Neuronal stem cell (in vitro differentiated cells): ENCODE measurements at regions not wholly inside any gene's neighbourhood (a gene's known extent, or its start where the extent isn't known, plus 50 kb on each side); places are given as distances from the start of the nearest gene placed in this dataset.

Experiments
- DNase-seq: peaks from one replicate; pipeline ENCODE4 v3.0.0-alpha.2; 2013; ENCODE audit warnings: low spot score
- H2AFZ ChIP-seq: one replicate; pipeline ENCODE4 v1.6.1; 2013; ENCODE audit warnings: mild to moderate bottlenecking, low read length, inconsistent platforms
- H2AK5ac ChIP-seq: 2 replicates; pipeline ENCODE4 v1.6.1; 2013; ENCODE audit warnings: low read depth, mild to moderate bottlenecking, inconsistent platforms, low read length, moderate library complexity, mixed read lengths
- H2BK120ac ChIP-seq: 2 replicates; pipeline ENCODE4 v1.6.1; 2013; ENCODE audit warnings: low read depth, mild to moderate bottlenecking, inconsistent platforms, low read length, moderate library complexity, mixed read lengths
- H2BK12ac ChIP-seq: one replicate; pipeline ENCODE4 v1.6.1; 2013; ENCODE audit warnings: low read length, inconsistent platforms
- H2BK15ac ChIP-seq: 2 replicates; pipeline ENCODE4 v1.6.1; 2013; ENCODE audit warnings: mild to moderate bottlenecking, low read length, inconsistent platforms, mixed read lengths
- H2BK5ac ChIP-seq: one replicate; pipeline ENCODE4 v1.6.1; 2013; ENCODE audit warnings: inconsistent platforms, mild to moderate bottlenecking, low read length, moderate library complexity
- H3K14ac ChIP-seq: one replicate; pipeline ENCODE4 v1.6.1; 2013; ENCODE audit warnings: low read length, inconsistent platforms
- H3K18ac ChIP-seq: 2 replicates; pipeline ENCODE4 v1.6.1; 2013; ENCODE audit warnings: low read length, inconsistent platforms
- H3K23ac ChIP-seq: 2 replicates; pipeline ENCODE4 v1.6.1; 2013; ENCODE audit warnings: low read depth, mild to moderate bottlenecking, mixed read lengths, low read length, inconsistent platforms; ENCODE audit not compliant: poor library complexity
- H3K27ac ChIP-seq: replicated peaks from 3 replicates; pipeline ENCODE4 v1.5.1; 2013; ENCODE audit warnings: low read length, inconsistent platforms
- H3K27me3 ChIP-seq, 3 experiments: 2 replicates each; pipeline ENCODE4 v1.6.1; 2013; ENCODE audit warnings: low read length in 3 of 3, mild to moderate bottlenecking in 2 of 3, inconsistent platforms in 1 of 3, low read depth in 1 of 3, mixed read lengths in 1 of 3, moderate library complexity in 1 of 3; ENCODE audit not compliant: control insufficient read depth in 3 of 3, insufficient read depth in 3 of 3
- H3K36me3 ChIP-seq, 2 donors: replicated peaks in 1 of 2; 2 replicates each; pipeline ENCODE4 v1.6.1; 2013; ENCODE audit warnings: low read length in 2 of 2; ENCODE audit not compliant: control insufficient read depth in 2 of 2, insufficient read depth in 2 of 2
- H3K4ac ChIP-seq: 2 replicates; pipeline ENCODE4 v1.6.1; 2013; ENCODE audit warnings: inconsistent platforms, mild to moderate bottlenecking, low read length, moderate library complexity
- H3K4me1 ChIP-seq, 2 donors: 1 replicate in 1 of 2; 2 replicates in 1 of 2; pipeline ENCODE4 v1.6.1; 2013; ENCODE audit warnings: low read length in 2 of 2, low read depth in 1 of 2; ENCODE audit not compliant: control insufficient read depth in 2 of 2, insufficient read depth in 1 of 2
- H3K4me2 ChIP-seq: one replicate; pipeline ENCODE4 v1.6.1; 2013; ENCODE audit warnings: mild to moderate bottlenecking, low read length, inconsistent platforms; ENCODE audit not compliant: insufficient read depth, poor library complexity, severe bottlenecking
- H3K4me3 ChIP-seq, 2 donors: 2 replicates each; pipeline ENCODE4 v1.5.1; 2013; ENCODE audit warnings: low read length in 2 of 2, mild to moderate bottlenecking in 2 of 2, inconsistent platforms in 1 of 2, moderate library complexity in 1 of 2
- H3K79me1 ChIP-seq: one replicate; pipeline ENCODE4 v1.6.1; 2013; ENCODE audit warnings: low read depth, mild to moderate bottlenecking, inconsistent platforms, low read length, moderate library complexity
- H3K9ac ChIP-seq: one replicate; pipeline ENCODE4 v1.6.1; 2013; ENCODE audit warnings: mild to moderate bottlenecking, low read depth, low read length, inconsistent platforms; ENCODE audit not compliant: poor library complexity
- H3K9me3 ChIP-seq, 2 donors: replicated peaks in 1 of 2; 2 replicates each; pipeline versions ENCODE3 to v1.6.1; 2013; ENCODE audit warnings: low read length in 2 of 2, mild to moderate bottlenecking in 2 of 2, inconsistent platforms in 1 of 2, low read depth in 1 of 2, mixed read lengths in 1 of 2, moderate library complexity in 1 of 2; ENCODE audit not compliant: control insufficient read depth in 2 of 2, insufficient read depth in 1 of 2
- H4K8ac ChIP-seq: one replicate; pipeline ENCODE4 v1.6.1; 2013; ENCODE audit warnings: low read depth, mild to moderate bottlenecking, inconsistent platforms, low read length, moderate library complexity
- H4K91ac ChIP-seq: one replicate; pipeline ENCODE4 v1.6.1; 2013; ENCODE audit warnings: low read length, low read depth, mild to moderate bottlenecking, inconsistent platforms; ENCODE audit not compliant: poor library complexity
- WGBS, 2 donors: extraction: QIAGEN DNeasy Blood & Tissue Kit; methylation state at CpG; one replicate each; pipeline ENCODE4 v1.1.7; 2013; ENCODE audit warnings: missing lambda C conversion rate in 2 of 2, mixed read lengths in 1 of 2; ENCODE audit not compliant: insufficient read length in 2 of 2, insufficient replicate concordance in 1 of 2; ENCODE audit errors: extremely low coverage in 2 of 2; 5-methylcytosine and 5-hydroxymethylcytosine counted together

- Histone ChIP-seq H3K4ac (no peak overlapping the region), H3K27me3 (no peaks in the 10 kb centered on the region), H3K4me1 (no peaks in the 10 kb centered on the region), H3K4me3 (no peak overlapping the region), H4K8ac (no peak overlapping the region), H3K9me3 (no peaks in the 10 kb centered on the region), H2BK12ac (no peak overlapping the region), H3K14ac (no peak overlapping the region), H3K18ac (no peak overlapping the region), H2BK15ac (no peak overlapping the region), H3K27ac (no peak overlapping the region), H2AK5ac (no peak overlapping the region), H2AFZ (no peak overlapping the region), H4K91ac (no peak overlapping the region), H3K4me2 (no peak overlapping the region), H3K9ac (no peak overlapping the region), H2BK5ac (no peak overlapping the region), H3K36me3 (no peaks in the 10 kb centered on the region), H3K23ac (no peak overlapping the region), H2BK120ac (no peak overlapping the region), H3K79me1 (no peaks in the 10 kb centered on the region)
- DNase-seq = no peak
- WGBS, 2 donors = no CpG with 5 or more reads among the region's 1 CpG
Measured at GRCh38 chr13:70995338-70995737, 871.7 kb downstream of the DACH1 start.

GRCh38 chr13:70994191-70994590 is 872.8 kb downstream of the DACH1 start:
- no peak overlapping the region for H4K91ac ChIP-seq
- H3K36me3 ChIP-seq = no peaks in the 10 kb centered on the region
- no CpG with 5 or more reads among the region's 1 CpG for WGBS, 2 donors

GRCh38 chr13:70987043-70987442 is 878.8 kb upstream of the KLHL1 start:
- H3K23ac ChIP-seq = no peak overlapping the region
- H2BK5ac ChIP-seq = no peak overlapping the region
- H3K9ac ChIP-seq = no peak overlapping the region
- peaks cover 3 to 7% of the 10 kb centered on the region in 2 donors for H3K9me3 ChIP-seq
- no peak overlapping the region for H2AK5ac ChIP-seq
- H3K79me1 ChIP-seq = no peaks in the 10 kb centered on the region
- no peak overlapping the region for H3K4me2 ChIP-seq
- no peak overlapping the region for H2BK12ac ChIP-seq
- no peaks in the 10 kb centered on the region for H3K36me3 ChIP-seq
- H4K8ac ChIP-seq = no peak overlapping the region
- DNase-seq = no peak
- no peak overlapping the region for H3K4ac ChIP-seq
- no peak overlapping the region for H3K27ac ChIP-seq
- H3K14ac ChIP-seq = no peak overlapping the region
- H4K91ac ChIP-seq = no peak overlapping the region
- H3K27me3 ChIP-seq = no peaks in the 10 kb centered on the region
- no CpG with 5 or more reads among the region's 6 CpGs for WGBS, 2 donors
- peaks cover 0 to 2% of the 10 kb centered on the region in 2 donors for H3K4me1 ChIP-seq
- H3K18ac ChIP-seq = no peak overlapping the region
- no peak overlapping the region for H2BK15ac ChIP-seq
- H2BK120ac ChIP-seq = no peak overlapping the region
- H3K4me3 ChIP-seq = no peak overlapping the region
- H2AFZ ChIP-seq = no peak overlapping the region

More at GRCh38 chr13:70994191-70994590, 872.8 kb downstream of the DACH1 start:
- H3K9ac ChIP-seq = no peak overlapping the region
- H4K8ac ChIP-seq = no peak overlapping the region
- no peak overlapping the region for H3K23ac ChIP-seq
- H3K4ac ChIP-seq = no peak overlapping the region
- no peak overlapping the region for H2AK5ac ChIP-seq
- no peak overlapping the region for H2BK5ac ChIP-seq
- no peak overlapping the region for H3K4me3 ChIP-seq
- no peaks in the 10 kb centered on the region for H3K9me3 ChIP-seq
- DNase-seq = no peak
- H3K79me1 ChIP-seq = no peaks in the 10 kb centered on the region
- no peak overlapping the region for H3K27ac ChIP-seq
- H3K14ac ChIP-seq = no peak overlapping the region
- H2BK12ac ChIP-seq = no peak overlapping the region
- H2BK15ac ChIP-seq = no peak overlapping the region
- H3K4me2 ChIP-seq = no peak overlapping the region
- H2BK120ac ChIP-seq = no peak overlapping the region
- no peak overlapping the region for H3K18ac ChIP-seq
- peaks cover 0 to 2% of the 10 kb centered on the region in 2 donors for H3K4me1 ChIP-seq
- H2AFZ ChIP-seq = peak overlapping the region; percentile 51
- H3K27me3 ChIP-seq = no peaks in the 10 kb centered on the region

GRCh38 chr13:70985371-70985770 is 877.1 kb upstream of the KLHL1 start:
- Histone ChIP-seq H2AFZ (no peak overlapping the region), H3K18ac (no peak overlapping the region), H4K8ac (no peak overlapping the region), H2BK12ac (no peak overlapping the region), H3K4me1 (peaks cover 0 to 2% of the 10 kb centered on the region in 2 donors), H4K91ac (no peak overlapping the region), H3K9ac (no peak overlapping the region), H3K4ac (no peak overlapping the region), H3K9me3 (peaks cover 3 to 7% of the 10 kb centered on the region in 2 donors), H3K36me3 (no peaks in the 10 kb centered on the region), H2BK5ac (no peak overlapping the region), H3K14ac (no peak overlapping the region), H3K23ac (no peak overlapping the region), H3K27me3 (peaks cover 0 to under 1% (median 0%) of the 10 kb centered on the region in 3 experiments), H3K4me3 (peak overlapping the region in 1 of 2 donors; percentile 60), H3K79me1 (no peaks in the 10 kb centered on the region), H2BK15ac (no peak overlapping the region), H3K27ac (no peak overlapping the region), H2AK5ac (no peak overlapping the region), H3K4me2 (no peak overlapping the region), H2BK120ac (no peak overlapping the region)
- no peak for DNase-seq
- WGBS, 2 donors = no CpG with 5 or more reads among the region's 2 CpGs
